ENCODE measurements at regions not wholly inside any gene's neighbourhood (a gene's known extent, or its start where the extent isn't known, plus 50 kb on each side); places are given as distances from the start of the nearest gene placed in this dataset.
A peak's percentile ranks its signal among the peaks of the same experiment; 100 is the strongest.

DNA sequence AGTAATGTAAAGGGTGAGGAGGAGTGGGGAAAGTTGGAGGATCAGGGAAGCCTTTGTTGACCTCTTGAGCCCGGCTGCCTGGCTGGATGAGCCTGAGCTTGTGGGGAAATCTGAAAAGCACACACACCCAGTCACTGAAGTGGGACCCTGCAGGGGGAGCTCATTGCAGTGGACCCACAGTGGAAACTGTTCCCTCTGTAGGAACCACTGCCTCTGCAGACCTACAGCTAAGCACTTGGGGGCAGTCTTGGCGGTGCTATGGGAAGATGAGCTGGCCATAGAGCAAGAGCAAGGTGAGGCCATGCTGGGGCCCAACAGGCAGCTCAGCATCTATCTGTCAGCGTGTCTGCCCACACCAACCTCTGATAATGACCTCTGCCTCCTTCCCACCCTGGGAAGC, 294.8 kb downstream of the TSHZ3 start:
- Mint-ChIP-seq H3K36me3 (ENCODE audit: low read depth) (no peaks in the 10 kb centered on the region), H3K4me3 (no peak overlapping the region), H3K4me1 (no peaks in the 10 kb centered on the region), H3K27ac (no peak overlapping the region), H3K27me3 (ENCODE audit: insufficient read depth) (no peaks in the 10 kb centered on the region), H3K9me3 (no peaks in the 10 kb centered on the region)
- DNase-seq, result peak; percentile 90
- WGBS, 2 experiments (ENCODE audit: insufficient coverage in 1 of 2, insufficient read length in 1 of 2), result 37% methylated on average over 3 of the region's 3 CpGs
- no peaks in the 10 kb centered on the region for H3K4me1 ChIP-seq (ENCODE audit: control insufficient read depth, insufficient read depth, low read length)
- H3K27me3 ChIP-seq (ENCODE audit: control insufficient read depth, insufficient read depth, low read length, poor library complexity, severe bottlenecking), result no peaks in the 10 kb centered on the region
- H3K36me3 ChIP-seq (ENCODE audit: control insufficient read depth, insufficient read depth, low read length), result no peaks in the 10 kb centered on the region
- H3K9ac ChIP-seq (ENCODE audit: extremely low read depth, low read length, poor library complexity, severe bottlenecking), result no peak overlapping the region
- no peak overlapping the region for H3K4me3 ChIP-seq (ENCODE audit: low read length)
- TF ChIP-seq, protein P1, sequence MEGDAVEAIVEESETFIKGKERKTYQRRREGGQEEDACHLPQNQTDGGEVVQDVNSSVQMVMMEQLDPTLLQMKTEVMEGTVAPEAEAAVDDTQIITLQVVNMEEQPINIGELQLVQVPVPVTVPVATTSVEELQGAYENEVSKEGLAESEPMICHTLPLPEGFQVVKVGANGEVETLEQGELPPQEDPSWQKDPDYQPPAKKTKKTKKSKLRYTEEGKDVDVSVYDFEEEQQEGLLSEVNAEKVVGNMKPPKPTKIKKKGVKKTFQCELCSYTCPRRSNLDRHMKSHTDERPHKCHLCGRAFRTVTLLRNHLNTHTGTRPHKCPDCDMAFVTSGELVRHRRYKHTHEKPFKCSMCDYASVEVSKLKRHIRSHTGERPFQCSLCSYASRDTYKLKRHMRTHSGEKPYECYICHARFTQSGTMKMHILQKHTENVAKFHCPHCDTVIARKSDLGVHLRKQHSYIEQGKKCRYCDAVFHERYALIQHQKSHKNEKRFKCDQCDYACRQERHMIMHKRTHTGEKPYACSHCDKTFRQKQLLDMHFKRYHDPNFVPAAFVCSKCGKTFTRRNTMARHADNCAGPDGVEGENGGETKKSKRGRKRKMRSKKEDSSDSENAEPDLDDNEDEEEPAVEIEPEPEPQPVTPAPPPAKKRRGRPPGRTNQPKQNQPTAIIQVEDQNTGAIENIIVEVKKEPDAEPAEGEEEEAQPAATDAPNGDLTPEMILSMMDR (conservative IDR thresholded peaks at IDR 0.05), result peak; percentile 89
- H3K27ac ChIP-seq (ENCODE audit: low read depth, low read length), result no peak overlapping the region
- H3K9me3 ChIP-seq (ENCODE audit: control insufficient read depth, low read length), result no peaks in the 10 kb centered on the region

DNA sequence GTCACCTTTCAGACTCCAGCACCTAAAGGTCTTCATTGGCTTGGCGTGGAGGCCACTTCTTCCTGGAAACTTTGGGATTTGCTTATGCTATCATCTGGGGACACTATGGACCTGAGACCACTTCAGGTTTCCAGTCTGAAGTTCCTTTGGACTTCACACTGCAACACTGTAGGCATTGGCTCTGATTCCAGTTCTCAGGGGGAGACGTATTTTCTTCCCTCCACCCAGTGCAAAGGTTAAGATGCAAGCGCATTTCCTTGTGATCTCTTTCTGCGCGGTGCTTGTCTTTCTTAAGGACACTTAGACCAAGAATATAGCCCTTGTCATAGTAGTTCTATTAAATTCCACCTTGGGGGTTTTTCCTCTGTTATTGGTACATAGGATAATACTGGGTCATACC, 299.8 kb downstream of the TSHZ3 start:
- TF ChIP-seq, protein P1 (conservative IDR thresholded peaks at IDR 0.05), result no peak
- Histone ChIP-seq H3K4me1 (ENCODE audit: control insufficient read depth, insufficient read depth, low read length) (no peaks in the 10 kb centered on the region), H3K27ac (ENCODE audit: low read depth, low read length) (no peak overlapping the region), H3K9me3 (ENCODE audit: control insufficient read depth, low read length) (no peaks in the 10 kb centered on the region), H3K9ac (ENCODE audit: extremely low read depth, low read length, poor library complexity, severe bottlenecking) (no peak overlapping the region), H3K4me3 (ENCODE audit: low read length) (no peak overlapping the region), H3K27me3 (ENCODE audit: control insufficient read depth, insufficient read depth, low read length, poor library complexity, severe bottlenecking) (no peaks in the 10 kb centered on the region), H3K36me3 (ENCODE audit: control insufficient read depth, insufficient read depth, low read length) (no peaks in the 10 kb centered on the region)
- Mint-ChIP-seq H3K4me1 (no peaks in the 10 kb centered on the region), H3K9me3 (no peaks in the 10 kb centered on the region), H3K27ac (no peak overlapping the region), H3K4me3 (no peak overlapping the region), H3K36me3 (ENCODE audit: low read depth) (no peaks in the 10 kb centered on the region), H3K27me3 (ENCODE audit: insufficient read depth) (no peaks in the 10 kb centered on the region)
- no peak for DNase-seq
- WGBS, 2 experiments (ENCODE audit: insufficient coverage in 1 of 2, insufficient read length in 1 of 2), result 92 to 99% methylated on average over 2 to 5 of the region's 5 CpGs

DNA sequence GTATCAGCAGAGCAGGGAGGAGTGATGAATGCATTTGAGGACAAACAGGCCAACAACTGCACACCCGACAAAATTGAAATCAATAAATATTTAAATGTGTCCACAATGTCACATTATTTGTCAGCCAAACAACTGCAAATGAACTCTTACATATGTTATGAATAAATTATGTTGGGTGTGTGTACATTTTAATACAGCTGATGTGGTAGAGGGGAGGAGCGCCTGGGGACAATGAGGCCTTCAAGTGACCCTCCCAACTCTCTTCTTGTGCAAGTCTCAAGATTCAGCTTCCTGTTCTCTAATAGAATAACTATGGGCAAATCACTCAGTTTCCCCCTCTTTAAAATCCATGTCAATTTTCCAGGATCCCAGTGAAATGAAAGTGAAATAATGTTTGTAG, 303.2 kb downstream of the TSHZ3 start:
- no peak for DNase-seq
- Mint-ChIP-seq H3K4me1 (no peaks in the 10 kb centered on the region), H3K9me3 (no peaks in the 10 kb centered on the region), H3K27ac (no peak overlapping the region), H3K36me3 (ENCODE audit: low read depth) (no peaks in the 10 kb centered on the region), H3K27me3 (ENCODE audit: insufficient read depth) (no peaks in the 10 kb centered on the region), H3K4me3 (no peak overlapping the region)
- TF ChIP-seq, protein P1 (conservative IDR thresholded peaks at IDR 0.05), result no peak
- WGBS, 2 experiments (ENCODE audit: insufficient coverage in 1 of 2, insufficient read length in 1 of 2), result 88% methylated on average over 1 of the region's 2 CpGs; no CpG with 5 or more reads in 1 of the 2 experiments
- H3K36me3 ChIP-seq (ENCODE audit: control insufficient read depth, insufficient read depth, low read length), result no peaks in the 10 kb centered on the region
- H3K9me3 ChIP-seq (ENCODE audit: control insufficient read depth, low read length), result no peaks in the 10 kb centered on the region
- H3K27me3 ChIP-seq (ENCODE audit: control insufficient read depth, insufficient read depth, low read length, poor library complexity, severe bottlenecking), result no peaks in the 10 kb centered on the region
- no peak overlapping the region for H3K4me3 ChIP-seq (ENCODE audit: low read length)
- no peaks in the 10 kb centered on the region for H3K4me1 ChIP-seq (ENCODE audit: control insufficient read depth, insufficient read depth, low read length)
- no peak overlapping the region for H3K27ac ChIP-seq (ENCODE audit: low read depth, low read length)
- H3K9ac ChIP-seq (ENCODE audit: extremely low read depth, low read length, poor library complexity, severe bottlenecking), result no peak overlapping the region

Measured in endodermal cell (in vitro differentiated cells).